IPS DF 6.9 (cell line): ENCODE measurements at regions not wholly inside any gene's neighbourhood (a gene's known extent, or its start where the extent isn't known, plus 50 kb on each side); places are given as distances from the start of the nearest gene placed in this dataset.

Source experiments
- DNase-seq: peaks from one replicate; pipeline ENCODE4 v3.0.0-alpha.2; 2013; ENCODE audit warnings: low read depth, low spot score
- H3K27ac ChIP-seq: one replicate; pipeline ENCODE4 v1.5.1; 2013; ENCODE audit warnings: low read length, control low read depth
- H3K27me3 ChIP-seq: 2 replicates; pipeline ENCODE4 v1.6.1; 2013; ENCODE audit warnings: mild to moderate bottlenecking, low read length; ENCODE audit not compliant: control insufficient read depth, insufficient read depth
- H3K36me3 ChIP-seq: 2 replicates; pipeline ENCODE4 v1.6.1; 2013; ENCODE audit warnings: low read length; ENCODE audit not compliant: control insufficient read depth, insufficient read depth
- H3K4me1 ChIP-seq: 2 replicates; pipeline ENCODE4 v1.6.1; 2013; ENCODE audit warnings: low read length; ENCODE audit not compliant: control insufficient read depth, insufficient read depth
- H3K4me3 ChIP-seq: 2 replicates; pipeline ENCODE4 v1.5.1; 2013; ENCODE audit warnings: mild to moderate bottlenecking, low read length
- H3K9me3 ChIP-seq: 2 replicates; pipeline ENCODE4 v1.6.1; 2013; ENCODE audit warnings: low read length, inconsistent platforms; ENCODE audit not compliant: control insufficient read depth, insufficient read depth
- WGBS: extraction: QIAGEN DNeasy Blood & Tissue Kit; methylation state at CpG from one replicate; pipeline ENCODE4 v1.1.7; 2013; ENCODE audit warnings: mixed read lengths, missing lambda C conversion rate; ENCODE audit not compliant: insufficient read length, insufficient coverage; 5-methylcytosine and 5-hydroxymethylcytosine counted together

GRCh38 chr10:129136951-129137350, 330.1 kb upstream of the MGMT start:
- Histone ChIP-seq H3K9me3 (no peaks in the 10 kb centered on the region), H3K36me3 (no peaks in the 10 kb centered on the region), H3K27me3 (no peaks in the 10 kb centered on the region), H3K4me3 (no peak overlapping the region), H3K27ac (no peak overlapping the region), H3K4me1 (no peaks in the 10 kb centered on the region)
- no CpG with 5 or more reads among the region's 19 CpGs for WGBS
- no peak for DNase-seq

- no CpG with 5 or more reads among the region's 18 CpGs for WGBS
- no peaks in the 10 kb centered on the region for H3K27me3 ChIP-seq
These were observed 325.8 kb upstream of the MGMT start for GRCh38 chr10:129140921-129141885.

GRCh38 chr10:129151281-129151680, 315.8 kb upstream of the MGMT start:
- H3K4me3 ChIP-seq, result no peak overlapping the region
- H3K27ac ChIP-seq, result no peak overlapping the region
- H3K9me3 ChIP-seq, result no peaks in the 10 kb centered on the region
- no peaks in the 10 kb centered on the region for H3K36me3 ChIP-seq
- DNase-seq, result no peak
- no CpG with 5 or more reads among the region's 1 CpG for WGBS
- no peaks in the 10 kb centered on the region for H3K4me1 ChIP-seq
- no peaks in the 10 kb centered on the region for H3K27me3 ChIP-seq

More at GRCh38 chr10:129140921-129141885, 325.8 kb upstream of the MGMT start:
- Histone ChIP-seq H3K4me3 (no peak overlapping the region), H3K27ac (no peak overlapping the region), H3K9me3 (no peaks in the 10 kb centered on the region), H3K4me1 (no peaks in the 10 kb centered on the region), H3K36me3 (no peaks in the 10 kb centered on the region)
- no peak for DNase-seq

- H3K27ac ChIP-seq, result no peak overlapping the region
- no peak for DNase-seq
- H3K36me3 ChIP-seq, result no peaks in the 10 kb centered on the region
- H3K4me1 ChIP-seq, result peaks cover 2% of the 10 kb centered on the region; the same call in 1 of the 2 replicates
- WGBS, result no CpG with 5 or more reads among the region's 2 CpGs
- H3K27me3 ChIP-seq, result no peaks in the 10 kb centered on the region
- no peak overlapping the region for H3K4me3 ChIP-seq
- no peaks in the 10 kb centered on the region for H3K9me3 ChIP-seq
These were observed 310.6 kb upstream of the MGMT start for GRCh38 chr10:129156406-129156805.

DNA sequence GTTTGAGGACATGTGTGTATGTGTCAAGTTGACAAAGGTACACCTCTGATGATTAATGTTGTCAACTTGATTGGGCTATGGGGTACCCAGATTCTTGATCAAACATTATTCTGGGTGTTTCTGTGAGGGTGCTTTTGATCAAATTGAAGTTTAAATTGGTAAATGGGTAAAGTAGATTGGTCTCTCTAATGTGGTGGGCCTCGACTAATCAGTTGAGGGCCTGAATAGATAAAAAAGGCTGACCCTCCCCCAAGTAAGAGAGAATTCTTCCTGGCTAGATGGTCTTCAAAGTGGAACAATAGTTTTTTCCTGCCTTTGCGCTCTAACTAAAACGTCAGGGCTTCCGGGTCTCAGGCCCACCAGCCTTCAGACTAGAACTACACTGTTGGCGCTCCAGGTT, 309.9 kb upstream of the MGMT start:
- Histone ChIP-seq H3K4me3 (no peak overlapping the region), H3K9me3 (no peaks in the 10 kb centered on the region), H3K27me3 (no peaks in the 10 kb centered on the region), H3K27ac (no peak overlapping the region), H3K4me1 (peaks cover 2% of the 10 kb centered on the region; the same call in 1 of the 2 replicates), H3K36me3 (no peaks in the 10 kb centered on the region)
- no peak for DNase-seq
- WGBS, result no CpG with 5 or more reads among the region's 5 CpGs

DNA sequence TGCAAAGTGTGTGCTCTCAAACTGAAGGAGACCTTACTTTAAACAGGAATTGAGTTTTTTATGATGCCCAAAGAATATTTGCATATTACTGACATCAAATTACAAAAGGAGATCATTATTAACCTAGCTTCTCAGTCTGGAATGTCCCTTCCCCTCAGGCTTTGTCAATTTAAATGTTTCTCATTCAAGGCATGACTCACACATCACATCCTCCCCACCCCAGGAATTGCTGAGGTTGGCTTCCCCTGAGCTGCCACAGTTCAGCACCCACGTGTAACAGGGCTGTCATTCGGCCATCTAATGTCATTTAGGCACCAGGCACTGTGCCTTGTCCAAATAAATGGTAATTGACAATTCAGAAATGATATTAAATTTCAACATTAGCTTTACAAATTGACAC, 305.9 kb upstream of the MGMT start:
- no peaks in the 10 kb centered on the region for H3K27me3 ChIP-seq
- WGBS, result no CpG with 5 or more reads among the region's 2 CpGs
- no peak overlapping the region for H3K27ac ChIP-seq
- no peak overlapping the region for H3K4me3 ChIP-seq
- DNase-seq, result peak; percentile 52
- H3K4me1 ChIP-seq, result peaks cover 2% of the 10 kb centered on the region; the same call in 1 of the 2 replicates
- H3K36me3 ChIP-seq, result no peaks in the 10 kb centered on the region
- no peaks in the 10 kb centered on the region for H3K9me3 ChIP-seq

GRCh38 chr10:129163531-129163930, 303.5 kb upstream of the MGMT start:
- Histone ChIP-seq H3K4me3 (no peak overlapping the region), H3K36me3 (no peaks in the 10 kb centered on the region), H3K27me3 (no peaks in the 10 kb centered on the region), H3K9me3 (no peaks in the 10 kb centered on the region), H3K27ac (no peak overlapping the region), H3K4me1 (peaks cover 2% of the 10 kb centered on the region; the same call in 1 of the 2 replicates)
- WGBS, result no CpG with 5 or more reads among the region's 7 CpGs
- no peak for DNase-seq

- no peaks in the 10 kb centered on the region for H3K36me3 ChIP-seq
- H3K27me3 ChIP-seq, result no peaks in the 10 kb centered on the region
- H3K4me3 ChIP-seq, result no peak overlapping the region
- WGBS, result no CpG with 5 or more reads among the region's 5 CpGs
- DNase-seq, result no peak
- no peak overlapping the region for H3K27ac ChIP-seq
- H3K4me1 ChIP-seq, result peaks cover 2% of the 10 kb centered on the region; the same call in 1 of the 2 replicates
- no peaks in the 10 kb centered on the region for H3K9me3 ChIP-seq
These were observed 301.8 kb upstream of the MGMT start for GRCh38 chr10:129165076-129165720.

DNA sequence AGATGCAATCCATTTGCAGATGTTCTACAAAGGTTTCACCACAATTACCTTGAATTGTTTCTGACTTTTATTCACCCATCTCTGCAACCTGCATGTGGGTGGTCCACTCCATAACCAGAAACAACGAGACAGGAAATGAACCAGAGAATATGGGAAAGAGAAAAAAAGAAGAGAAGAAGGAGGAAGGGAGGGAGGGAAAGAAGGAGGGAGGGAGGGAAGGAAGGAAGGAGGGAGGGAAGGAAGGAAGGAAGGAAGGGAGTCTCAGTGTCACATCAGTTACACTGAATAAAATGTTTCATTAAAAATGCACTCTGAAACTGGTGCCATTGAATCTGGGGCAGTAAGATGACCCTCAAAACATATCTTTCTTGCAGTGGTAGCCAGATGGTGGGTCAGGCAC, 301.3 kb upstream of the MGMT start:
- Histone ChIP-seq H3K27ac (no peak overlapping the region), H3K4me3 (no peak overlapping the region), H3K9me3 (no peaks in the 10 kb centered on the region), H3K36me3 (no peaks in the 10 kb centered on the region), H3K4me1 (peaks cover under 1% of the 10 kb centered on the region; the same call in 1 of the 2 replicates), H3K27me3 (no peaks in the 10 kb centered on the region)
- DNase-seq, result no peak
- WGBS, result no CpG with 5 or more reads among the region's 1 CpG

DNA sequence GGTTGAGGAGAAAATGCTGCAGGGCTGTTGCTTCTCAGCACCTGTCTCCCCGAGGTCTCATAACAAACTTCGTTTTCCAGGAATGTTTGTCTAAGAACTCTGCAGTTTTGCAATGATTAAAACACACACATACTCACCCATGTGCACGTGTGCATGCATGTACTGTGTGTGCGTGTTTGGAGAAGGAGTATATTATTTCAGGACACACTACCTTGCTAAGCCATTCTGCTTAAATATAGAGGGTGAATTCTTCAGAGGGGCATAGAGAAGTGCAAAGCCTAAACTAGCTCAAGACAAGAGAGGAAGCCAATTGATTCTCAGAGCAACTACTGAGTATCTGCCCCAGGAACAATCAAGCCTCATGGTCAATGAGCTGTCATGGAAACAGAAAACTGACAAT, 298.4 kb upstream of the MGMT start:
- no peaks in the 10 kb centered on the region for H3K4me1 ChIP-seq
- no peak overlapping the region for H3K4me3 ChIP-seq
- H3K27me3 ChIP-seq, result no peaks in the 10 kb centered on the region
- DNase-seq, result no peak
- WGBS, result no CpG with 5 or more reads among the region's 4 CpGs
- H3K27ac ChIP-seq, result no peak overlapping the region
- no peaks in the 10 kb centered on the region for H3K9me3 ChIP-seq
- H3K36me3 ChIP-seq, result no peaks in the 10 kb centered on the region
